ENCODE measurements at regions not wholly inside any gene's neighbourhood (a gene's known extent, or its start where the extent isn't known, plus 50 kb on each side); places are given as distances from the start of the nearest gene placed in this dataset.
"Not testable (repeated sequence)": the region's sequence is repeated elsewhere in the genome, so short reads cannot be mapped to it uniquely, and the experiment has no call there.

GRCh38 chr2:21890041-21890440, 766.3 kb downstream of the TDRD15 start:
- ATAC-seq: no peak
- no peak for FAIRE-seq
- Histone ChIP-seq H3K9me3 (no peaks in the 10 kb centered on the region), H3K27ac (no peak overlapping the region), H3K4me1 (no peaks in the 10 kb centered on the region), H3K27me3 (no peaks in the 10 kb centered on the region), H3K4me3 (no peak overlapping the region), H3K36me3 (no peaks in the 10 kb centered on the region)
- TF ChIP-seq CTCF (IDR thresholded peaks at IDR 0.05): no peak
- 22 to 26% methylated on average over 7 of the region's 7 CpGs for WGBS, 2 donors
- intact Hi-C loops (cut with DNase I): no loop called here
- no peak for DNase-seq

GRCh38 chr2:21890716-21891115, 766.9 kb downstream of the TDRD15 start:
- no peak overlapping the region for H3K27ac ChIP-seq
- FAIRE-seq (no peak), DNase-seq (no peak), ATAC-seq (no peak)
- H3K27me3 ChIP-seq: no peaks in the 10 kb centered on the region
- no peaks in the 10 kb centered on the region for H3K9me3 ChIP-seq
- no peaks in the 10 kb centered on the region for H3K4me1 ChIP-seq
- intact Hi-C loops (cut with DNase I): no loop called here
- no peaks in the 10 kb centered on the region for H3K36me3 ChIP-seq
- 63 to 74% methylated on average over 6 of the region's 6 CpGs for WGBS, 2 donors
- no peak for TF ChIP-seq CTCF (IDR thresholded peaks at IDR 0.05)
- H3K4me3 ChIP-seq: no peak overlapping the region

GRCh38 chr2:21891191-21891590, 767.4 kb downstream of the TDRD15 start:
- 62 to 65% methylated on average over 5 of the region's 5 CpGs for whole genome bisulfite sequencing, 2 donors
- Histone ChIP-seq H3K27ac (no peak overlapping the region), H3K36me3 (no peaks in the 10 kb centered on the region), H3K9me3 (no peaks in the 10 kb centered on the region), H3K4me1 (no peaks in the 10 kb centered on the region), H3K4me3 (no peak overlapping the region), H3K27me3 (no peaks in the 10 kb centered on the region)
- intact Hi-C loops (cut with DNase I): no loop called here
- no peak for DNase-seq
- FAIRE-seq: no peak
- TF ChIP-seq CTCF (IDR thresholded peaks at IDR 0.05): no peak
- ATAC-seq: no peak

- Histone ChIP-seq H3K9me3 (no peaks in the 10 kb centered on the region), H3K27me3 (no peaks in the 10 kb centered on the region), H3K4me3 (no peak overlapping the region), H3K4me1 (no peaks in the 10 kb centered on the region), H3K27ac (no peak overlapping the region), H3K36me3 (no peaks in the 10 kb centered on the region)
- ATAC-seq (no peak), FAIRE-seq (no peak), DNase-seq (no peak)
- no peak for TF ChIP-seq CTCF (IDR thresholded peaks at IDR 0.05)
- intact Hi-C loops (cut with DNase I): no loop called here
- 60 to 66% methylated on average over 8 of the region's 8 CpGs for WGBS, 2 donors
Measured at GRCh38 chr2:21892140-21892539, 768.4 kb downstream of the TDRD15 start.

- FAIRE-seq (no peak), ATAC-seq (no peak), DNase-seq (no peak)
- WGBS, 2 donors: 62 to 66% methylated on average over 5 of the region's 5 CpGs
- no peak for TF ChIP-seq CTCF (IDR thresholded peaks at IDR 0.05)
- Histone ChIP-seq H3K36me3 (no peaks in the 10 kb centered on the region), H3K27ac (no peak overlapping the region), H3K4me1 (no peaks in the 10 kb centered on the region), H3K4me3 (no peak overlapping the region), H3K27me3 (no peaks in the 10 kb centered on the region), H3K9me3 (no peaks in the 10 kb centered on the region)
- intact Hi-C loops (cut with DNase I): no loop called here
Measured at GRCh38 chr2:21895200-21895599, 771.4 kb downstream of the TDRD15 start.

GRCh38 chr2:21908712-21909380, 785.1 kb downstream of the TDRD15 start:
- H3K9me3 ChIP-seq; H3K27ac ChIP-seq; FAIRE-seq; H3K4me3 ChIP-seq; DNase-seq; H3K4me1 ChIP-seq; H3K27me3 ChIP-seq; ATAC-seq; H3K36me3 ChIP-seq; intact Hi-C loops (cut with DNase I): not testable (repeated sequence)
- 80 to 85% methylated on average over 25 to 26 of the region's 26 CpGs for WGBS, 2 donors

Measured in pancreas (tissue), 10 donors.